HepG2 (cell line): ENCODE measurements at regions not wholly inside any gene's neighbourhood (a gene's known extent, or its start where the extent isn't known, plus 50 kb on each side); places are given as distances from the start of the nearest gene placed in this dataset.

Experiments
- ATAC-seq: fragments of 200-7000 bp; cut with Tn5 transposase; 3 replicates; pipeline ENCODE4 v1.9.1; 2020; ENCODE audit warnings: mild to moderate bottlenecking, moderate library complexity
- BruUV-seq: library from RNA; stranded (reverse); fragments of 400-500 nt; replicated peaks from 2 replicates; lab custom pipeline; 2021; lab: Mats Ljungman, UMichigan
- CTCF ChIA-PET: fragments of 300-600 bp; formaldehyde crosslinking; extraction: SDS; loops from one replicate; lab custom pipeline; 2021; ENCODE audit warnings: low total read pairs, inconsistent platforms, low intra/inter-chr PET ratio; lab: Yijun Ruan, JAX
- POLR2A ChIA-PET: fragments of 350-600 bp; sonication (Branson Sonifier 250); formaldehyde crosslinking; loops from one replicate; lab custom pipeline; 2020; ENCODE audit warnings: antibody characterized with exemption, inconsistent platforms; lab: Yijun Ruan, JAX
- DNase-seq: peaks from one replicate; pipeline ENCODE4 v3.0.0-alpha.2; 2015; ENCODE audit warnings: low spot score
- FAIRE-seq: peaks from 3 replicates; lab custom pipeline; 2011; peaks lifted over from hg19 to GRCh38; lab: Jason Lieb, UNC
- H2AFZ ChIP-seq: one replicate; pipeline ENCODE4 v1.6.1; 2011; ENCODE audit warnings: low read length, inconsistent platforms
- H3K27ac ChIP-seq: fragments of 300-600 bp; 3 replicates; pipeline ENCODE4 v1.8.0; 2011; ENCODE audit warnings: mixed run types, mild to moderate bottlenecking, mixed read lengths, low read length, inconsistent platforms; ENCODE audit not compliant: insufficient read depth; ENCODE audit errors: extremely low read length
- H3K27me3 ChIP-seq, 2 experiments: fragments of 200-600 bp in 1 of 2; 2 replicates in 1 of 2; 3 replicates in 1 of 2; pipeline versions ENCODE4 v1.6.0 to v1.8.0; 2011; ENCODE audit warnings: low read length in 2 of 2, mild to moderate bottlenecking in 2 of 2, moderate library complexity in 2 of 2, inconsistent platforms in 1 of 2; ENCODE audit not compliant: insufficient read depth in 2 of 2, control insufficient read depth in 1 of 2
- H3K36me3 ChIP-seq, 2 experiments: fragments of 200-600 bp in 1 of 2; replicated peaks in 1 of 2; 2 replicates in 1 of 2; 3 replicates in 1 of 2; pipeline versions ENCODE4 v1.5.1 to v1.8.0; 2011; ENCODE audit warnings: low read length in 2 of 2, inconsistent platforms in 1 of 2; ENCODE audit not compliant: insufficient read depth in 2 of 2, control insufficient read depth in 1 of 2
- H3K4me1 ChIP-seq: 2 replicates; pipeline ENCODE4 v1.5.1; 2012; ENCODE audit warnings: low read length, inconsistent platforms; ENCODE audit not compliant: insufficient read depth
- H3K4me2 ChIP-seq: 2 replicates; pipeline ENCODE4 v1.6.0; 2011; ENCODE audit warnings: low read depth, low read length, inconsistent platforms
- H3K4me3 ChIP-seq, 3 experiments: fragments of 200-600 bp in 1 of 3; sonication (generic), shearing (Covaris generic) in 1 of 3; replicated peaks in 1 of 3; 2 replicates each; pipeline ENCODE4 v1.5.1; 2011 to 2016; ENCODE audit warnings: low read length in 3 of 3, inconsistent platforms in 2 of 3, low read depth in 2 of 3, mild to moderate bottlenecking in 2 of 3, control low read depth in 1 of 3, mixed read lengths in 1 of 3; ENCODE audit not compliant: insufficient read depth in 1 of 3
- H3K79me2 ChIP-seq: one replicate; pipeline ENCODE4 v1.6.1; 2011; ENCODE audit warnings: low read length, inconsistent platforms; ENCODE audit not compliant: insufficient read depth
- H3K9ac ChIP-seq: 2 replicates; pipeline ENCODE4 v1.6.0; 2011; ENCODE audit warnings: mild to moderate bottlenecking, low read depth, low read length, inconsistent platforms; ENCODE audit not compliant: insufficient read depth
- H3K9me3 ChIP-seq: 2 replicates; pipeline ENCODE4 v1.5.1; 2012; ENCODE audit warnings: mild to moderate bottlenecking, low read length
- H4K20me1 ChIP-seq: 2 replicates; pipeline ENCODE4 v1.6.0; 2011; ENCODE audit warnings: inconsistent platforms, mild to moderate bottlenecking, low read length, moderate library complexity; ENCODE audit not compliant: insufficient read depth
- HBP1 ChIP-seq: IDR thresholded peaks from 2 replicates; pipeline ENCODE4 v1.6.1; 2016; ENCODE audit warnings: low read depth, control low read depth
- HNF1A ChIP-seq, 2 experiments: sonication (generic) in 1 of 2; formaldehyde crosslinking in 1 of 2; IDR thresholded peaks; 2 replicates each; pipeline versions ENCODE4 v1.4.0 to v1.6.1; 2016 to 2020; ENCODE audit warnings: borderline replicate concordance in 1 of 2, low read depth in 1 of 2, mild to moderate bottlenecking in 1 of 2, missing genetic modification reagents in 1 of 2
- HNRNPK ChIP-seq: fragments of 200-400 bp; formaldehyde crosslinking; IDR thresholded peaks from 2 replicates; pipeline ENCODE4 v1.6.1; 2018; ENCODE audit warnings: low read length, low read depth, moderate library complexity, mild to moderate bottlenecking; ENCODE audit not compliant: poor library complexity, severe bottlenecking
- HOXA3 ChIP-seq: sonication (generic); formaldehyde crosslinking; IDR thresholded peaks from 2 replicates; pipeline ENCODE4 v1.5.0; 2020; ENCODE audit warnings: missing genetic modification reagents
- MAFK ChIP-seq, 2 experiments: IDR thresholded peaks in 1 of 2; conservative IDR thresholded peaks in 1 of 2; 2 replicates each; pipeline ENCODE4 v1.6.1; 2011; ENCODE audit warnings: improper control_type of control experiment in 2 of 2, low read length in 2 of 2
- NR1H2 ChIP-seq: sonication (generic); formaldehyde crosslinking; IDR thresholded peaks from 2 replicates; pipeline ENCODE4 v1.8.1; 2022; ENCODE audit warnings: low read depth, missing genetic modification reagents, borderline replicate concordance
- ZNF234 ChIP-seq: sonication (generic); formaldehyde crosslinking; conservative IDR thresholded peaks from 2 replicates; pipeline ENCODE4 v1.5.1; 2020; ENCODE audit warnings: mild to moderate bottlenecking, missing genetic modification reagents
- ZNF264 ChIP-seq: sonication (generic); formaldehyde crosslinking; IDR thresholded peaks from 2 replicates; pipeline ENCODE4 v1.4.0; 2020; ENCODE audit warnings: missing genetic modification reagents
- ZNF569 ChIP-seq: sonication (generic); formaldehyde crosslinking; IDR thresholded peaks from 2 replicates; pipeline ENCODE4 v1.5.0; 2020; ENCODE audit warnings: mild to moderate bottlenecking, missing genetic modification reagents, moderate library complexity, borderline replicate concordance
- WGBS: methylation state at CpG from one replicate; pipeline ENCODE4 v1.1.6; 2017; ENCODE audit warnings: low lambda C conversion rate; 5-methylcytosine and 5-hydroxymethylcytosine counted together
- in situ Hi-C: cut with HindIII; loops from 2 replicates; pipeline ENCODE4 v1.10.0; 2017; ENCODE audit warnings: low pct_unique_long_range_greater_than_20kb; ENCODE audit not compliant: extremely low pct_ligation_motif_present
- intact Hi-C: fragments of 100-400 bp; cut with micrococcal nuclease; formaldehyde crosslinking; loops from one replicate; pipeline ENCODE4 v1.10.0; 2022; ENCODE audit not compliant: unreplicated experiment
- TF ChIP-seq, protein P1 (sequence below): sonication (generic); formaldehyde crosslinking; IDR thresholded peaks from 2 replicates; pipeline ENCODE4 v1.5.1; 2020; ENCODE audit warnings: missing genetic modification reagents, mild to moderate bottlenecking, borderline replicate concordance

GRCh38 chr3:17801131-17801530, 58.7 kb upstream of the TBC1D5 start:
- POLR2A ChIA-PET, result no interaction called here

GRCh38 chr3:17800232-17800631, 57.8 kb upstream of the TBC1D5 start:
- Histone ChIP-seq H3K4me1 (peaks cover 7% of the 10 kb centered on the region; the same call in 1 of the 2 replicates), H3K9ac (no peak overlapping the region), H3K27ac (no peak overlapping the region), H4K20me1 (no peaks in the 10 kb centered on the region), H3K36me3 (no peaks in the 10 kb centered on the region), H3K9me3 (no peaks in the 10 kb centered on the region), H3K4me2 (no peak overlapping the region), H3K79me2 (no peaks in the 10 kb centered on the region), H2AFZ (no peak overlapping the region), H3K27me3 (no peaks in the 10 kb centered on the region; a peak in 1 of 5 replicates), H3K4me3 (no peak overlapping the region)
- ATAC-seq, result no peak
- BruUV-seq, result no TSS peak
- intact Hi-C loops (no loop called here), in situ Hi-C loops (no loop called here)
- WGBS, result 73% methylated on average over 2 of the region's 2 CpGs
- POLR2A ChIA-PET, result no interaction called here
- DNase-seq, result no peak
- CTCF ChIA-PET, result no interaction called here
- no peak for FAIRE-seq
- TF ChIP-seq HNF1A (IDR thresholded peaks at IDR 0.05; ENCODE audit: low read depth) (no peak), HNF1A (CRISPR knock-in tag; IDR thresholded peaks at IDR 0.05; ENCODE audit: borderline replicate concordance) (no peak), HNRNPK (no peak), ZNF234 (no peak), ZNF264 (no peak), NR1H2 (CRISPR knock-in tag) (no peak), HBP1 (CRISPR knock-in tag) (no peak), ZNF569 (CRISPR knock-in tag) (no peak)
- TF ChIP-seq, protein P1, sequence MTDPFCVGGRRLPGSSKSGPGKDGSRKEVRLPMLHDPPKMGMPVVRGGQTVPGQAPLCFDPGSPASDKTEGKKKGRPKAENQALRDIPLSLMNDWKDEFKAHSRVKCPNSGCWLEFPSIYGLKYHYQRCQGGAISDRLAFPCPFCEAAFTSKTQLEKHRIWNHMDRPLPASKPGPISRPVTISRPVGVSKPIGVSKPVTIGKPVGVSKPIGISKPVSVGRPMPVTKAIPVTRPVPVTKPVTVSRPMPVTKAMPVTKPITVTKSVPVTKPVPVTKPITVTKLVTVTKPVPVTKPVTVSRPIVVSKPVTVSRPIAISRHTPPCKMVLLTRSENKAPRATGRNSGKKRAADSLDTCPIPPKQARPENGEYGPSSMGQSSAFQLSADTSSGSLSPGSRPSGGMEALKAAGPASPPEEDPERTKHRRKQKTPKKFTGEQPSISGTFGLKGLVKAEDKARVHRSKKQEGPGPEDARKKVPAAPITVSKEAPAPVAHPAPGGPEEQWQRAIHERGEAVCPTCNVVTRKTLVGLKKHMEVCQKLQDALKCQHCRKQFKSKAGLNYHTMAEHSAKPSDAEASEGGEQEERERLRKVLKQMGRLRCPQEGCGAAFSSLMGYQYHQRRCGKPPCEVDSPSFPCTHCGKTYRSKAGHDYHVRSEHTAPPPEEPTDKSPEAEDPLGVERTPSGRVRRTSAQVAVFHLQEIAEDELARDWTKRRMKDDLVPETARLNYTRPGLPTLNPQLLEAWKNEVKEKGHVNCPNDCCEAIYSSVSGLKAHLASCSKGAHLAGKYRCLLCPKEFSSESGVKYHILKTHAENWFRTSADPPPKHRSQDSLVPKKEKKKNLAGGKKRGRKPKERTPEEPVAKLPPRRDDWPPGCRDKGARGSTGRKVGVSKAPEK (CRISPR knock-in tag), result no peak

More at GRCh38 chr3:17801131-17801530, 58.7 kb upstream of the TBC1D5 start:
- CTCF ChIA-PET, result no interaction called here
- Histone ChIP-seq H3K27me3 (no peaks in the 10 kb centered on the region; a peak in 1 of 5 replicates), H3K36me3 (no peaks in the 10 kb centered on the region), H4K20me1 (no peaks in the 10 kb centered on the region), H2AFZ (no peak overlapping the region), H3K4me1 (peaks cover 7% of the 10 kb centered on the region; the same call in 1 of the 2 replicates), H3K9ac (no peak overlapping the region), H3K4me2 (no peak overlapping the region), H3K27ac (no peak overlapping the region), H3K79me2 (no peaks in the 10 kb centered on the region), H3K9me3 (no peaks in the 10 kb centered on the region), H3K4me3 (no peak overlapping the region)
- 0 out of 4 replicates have a peak, but pooled peaks of 1 of the 2 experiments have one; percentile 5 for TF ChIP-seq MAFK (conservative IDR thresholded peaks at IDR 0.05 in 1 of 2, IDR thresholded peaks at IDR 0.05 in 1 of 2; ENCODE audit: low read length in 2 of 2)
- TF ChIP-seq HOXA3 (CRISPR knock-in tag), result no peak
- BruUV-seq, result no TSS peak
- 42% methylated on average over 1 of the region's 1 CpG for whole genome bisulfite sequencing
- FAIRE-seq, result no peak
- intact Hi-C loops, result no loop called here
- no peak for ATAC-seq
- no peak for DNase-seq
- in situ Hi-C loops, result no loop called here
